NCI-H2196 treated with DMSO at 0.1 percent for 48 hours (cell line): ENCODE measurements at regions not wholly inside any gene's neighbourhood (a gene's known extent, or its start where the extent isn't known, plus 50 kb on each side); places are given as distances from the start of the nearest gene placed in this dataset.

Experiments used
- DNase-seq: peaks from one replicate; lab custom pipeline; 2025; ENCODE audit not compliant: unreplicated experiment; lab: John Stamatoyannopoulos, UW

DNA sequence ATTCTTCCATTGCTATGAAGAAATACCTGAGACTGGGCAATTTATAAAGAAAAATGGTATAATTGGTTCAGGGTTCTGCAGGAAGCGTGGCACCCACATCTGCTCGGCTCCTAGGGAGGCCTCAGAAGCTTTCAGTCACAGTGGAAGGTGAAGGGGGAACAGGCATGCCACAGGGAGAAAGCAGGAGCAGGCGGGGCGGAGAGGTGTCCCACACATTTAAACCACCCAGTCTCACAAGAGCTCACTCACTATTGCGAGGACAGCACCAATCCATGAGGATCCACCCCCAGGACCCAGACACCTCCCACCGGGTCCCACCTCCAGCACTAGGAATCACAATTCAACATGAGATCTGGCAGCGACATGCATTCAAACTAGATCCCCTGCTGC lies 56.0 kb upstream of the C14orf180 start:
- no peak for DNase-seq

DNA sequence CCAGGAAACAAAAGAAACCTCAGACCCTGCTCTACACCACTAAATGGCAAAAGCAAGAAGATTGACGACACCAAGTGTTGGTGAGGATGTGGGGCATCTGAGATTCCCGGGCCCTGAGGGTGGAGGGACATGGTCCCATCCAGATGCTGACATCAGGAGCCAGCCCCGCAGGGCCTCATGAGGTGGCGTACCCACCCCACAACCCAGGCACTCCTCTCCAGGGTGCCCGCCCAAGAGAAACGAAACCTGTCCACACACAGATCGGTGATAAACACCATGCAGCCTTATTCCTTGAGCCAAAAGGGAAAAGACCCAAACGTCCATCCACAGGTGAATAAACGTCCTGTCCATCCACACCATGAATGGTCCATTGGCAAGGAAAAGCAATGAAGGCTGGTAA lies 54.8 kb upstream of the C14orf180 start:
- DNase-seq, result no peak

DNA sequence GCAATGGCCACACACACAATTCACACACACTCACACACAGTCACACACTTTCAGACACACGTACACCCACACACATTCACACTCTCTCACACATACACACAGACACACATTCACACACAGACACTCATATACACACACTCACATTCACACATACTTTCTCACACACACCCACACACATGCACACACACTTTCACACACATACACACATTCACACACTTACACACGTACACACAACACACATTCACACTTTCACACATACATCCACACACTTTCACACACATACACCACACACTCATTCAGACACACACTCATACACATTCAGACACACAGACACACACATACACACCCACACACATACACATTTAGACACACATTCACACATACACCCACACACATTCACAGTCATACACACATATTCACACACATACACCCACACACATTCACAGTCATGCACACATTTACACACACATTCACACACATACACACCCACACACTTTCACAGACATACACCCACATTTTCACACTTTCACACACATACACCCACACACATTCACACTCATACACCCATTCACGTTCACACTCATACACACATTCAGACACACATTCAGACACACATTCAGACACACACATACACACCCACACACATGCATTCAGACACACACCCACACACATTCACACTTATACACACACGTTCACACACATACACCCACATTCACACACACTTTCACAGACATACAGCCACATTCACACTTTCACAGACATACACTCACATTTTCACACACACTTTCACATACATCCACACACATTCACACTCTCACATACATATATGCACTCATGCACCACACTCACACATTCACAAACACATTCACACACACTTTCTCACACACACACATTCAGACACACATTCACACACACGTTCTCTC lies 52.6 kb upstream of the C14orf180 start:
- no peak for DNase-seq

DNA sequence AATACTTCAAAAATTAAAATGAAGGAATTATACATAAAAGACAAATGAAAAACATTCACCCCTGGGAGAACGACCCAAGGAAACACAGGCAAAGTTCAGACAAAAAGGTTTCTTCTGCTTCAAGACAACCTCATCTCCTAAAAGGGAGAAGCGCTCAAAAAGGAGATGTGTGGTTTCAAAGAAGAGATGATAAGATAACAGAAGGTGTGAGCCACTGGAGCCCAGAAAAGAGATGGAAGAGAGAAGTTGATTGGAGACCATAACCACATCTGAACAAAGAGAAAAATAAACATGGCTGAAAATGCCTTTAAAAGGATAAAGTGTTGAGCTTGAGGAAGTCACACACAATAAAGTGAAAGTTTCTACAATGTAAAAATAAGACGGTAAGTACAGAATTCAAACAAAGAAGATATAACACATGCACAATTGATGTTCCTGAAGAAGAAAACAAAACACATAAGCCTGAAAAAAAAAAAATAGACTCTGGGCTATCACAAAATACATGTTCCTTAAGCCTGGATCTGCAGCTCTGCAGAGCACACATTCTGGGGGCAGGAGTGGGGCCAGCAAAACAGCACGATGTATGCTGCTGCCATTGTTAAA lies 51.6 kb upstream of the C14orf180 start:
- no peak for DNase-seq

DNA sequence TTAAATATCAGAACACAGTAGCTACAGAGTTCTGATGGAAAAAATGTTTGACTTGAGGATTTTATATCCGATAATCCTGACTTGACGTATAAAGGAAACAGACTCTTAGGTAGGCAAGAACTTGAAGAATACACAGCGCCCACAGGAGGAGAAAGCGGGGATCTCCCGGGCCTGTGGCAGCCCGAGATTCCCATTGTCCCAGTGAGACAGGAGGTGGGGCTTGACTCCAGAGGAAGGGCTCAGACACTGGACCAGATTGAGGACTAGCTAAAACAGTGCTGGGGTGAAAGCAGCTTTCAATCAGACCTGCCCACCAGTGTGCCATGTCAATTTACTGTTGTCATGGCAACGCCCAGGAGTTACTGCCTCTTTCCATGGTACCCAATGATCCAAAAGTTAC lies 51.1 kb upstream of the C14orf180 start:
- no peak for DNase-seq
